Astrocyte of the hippocampus (primary cell): ENCODE measurements at regions not wholly inside any gene's neighbourhood (a gene's known extent, or its start where the extent isn't known, plus 50 kb on each side); places are given as distances from the start of the nearest gene placed in this dataset.
A peak's percentile ranks its signal among the peaks of the same experiment; 100 is the strongest.

Experiments used
- DNase-seq: peaks from one replicate; pipeline ENCODE4 v3.0.0; 2011; ENCODE audit warnings: low read depth, low spot score

- no peak for DNase-seq
These were observed 846.2 kb upstream of the API5 start for GRCh38 chr11:42465623-42466022.

DNA sequence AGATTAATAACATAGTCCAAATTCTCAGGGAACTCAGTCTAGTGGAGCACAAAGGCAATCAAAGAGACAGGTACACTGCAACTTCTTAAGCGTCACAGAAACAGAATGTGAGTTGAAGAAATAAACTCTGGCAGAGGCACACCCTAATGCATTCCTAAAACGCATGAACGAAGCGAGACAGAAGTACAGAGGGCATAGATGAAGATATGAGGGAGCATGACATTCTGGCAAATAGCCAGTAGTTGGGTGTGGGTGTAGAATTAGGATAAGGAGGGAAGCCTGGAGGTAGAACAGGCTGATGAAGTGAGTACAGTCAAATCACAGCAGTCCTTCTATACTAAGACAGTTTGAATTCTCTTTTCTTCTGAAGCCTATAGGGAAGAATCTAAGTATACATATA is 838.7 kb upstream of the API5 start:
- no peak for DNase-seq

DNA sequence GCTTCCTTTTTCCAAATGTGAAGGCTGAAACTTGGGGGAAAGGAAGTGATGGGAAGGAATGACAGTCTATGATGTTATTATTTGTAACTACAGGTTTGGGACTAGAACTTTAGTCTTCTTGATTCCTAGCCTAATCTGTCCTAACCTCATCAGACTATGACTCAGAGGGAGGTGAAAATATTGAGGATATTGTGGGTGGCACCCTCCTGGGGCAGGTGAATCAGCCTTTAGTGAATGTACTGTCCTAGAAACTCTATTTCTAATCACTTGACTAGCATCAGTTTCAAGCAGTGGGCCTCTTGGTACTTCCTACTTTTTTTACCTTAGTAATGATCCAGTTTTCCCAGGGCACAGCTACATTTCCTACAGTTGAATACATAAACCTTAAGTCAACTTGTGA is 829.0 kb upstream of the API5 start:
- DNase-seq, result no peak

- DNase-seq, result no peak
These were observed 821.3 kb upstream of the API5 start for GRCh38 chr11:42490506-42490905.

DNA sequence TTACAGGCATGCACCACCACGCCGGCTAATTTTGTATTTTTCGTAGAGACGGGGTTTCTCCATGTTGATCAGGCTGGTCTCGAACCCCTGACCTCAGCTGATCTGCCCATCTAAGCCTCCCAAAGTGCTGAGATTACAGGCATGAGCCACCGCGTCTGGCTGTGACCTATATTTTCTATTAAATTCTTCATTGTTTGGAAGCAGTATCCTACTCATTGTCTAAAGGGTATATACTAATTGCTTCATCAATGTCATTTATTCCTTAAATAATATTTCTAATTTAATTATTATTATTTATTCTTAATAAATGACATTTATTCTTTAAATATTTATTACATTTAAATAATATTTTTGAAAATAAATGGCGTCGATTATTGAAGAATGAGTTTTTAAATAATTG is 817.3 kb upstream of the API5 start:
- DNase-seq, result no peak

GRCh38 chr11:42498971-42499370 is 812.8 kb upstream of the API5 start:
- DNase-seq, result no peak

GRCh38 chr11:42502151-42502550 is 809.6 kb upstream of the API5 start:
- no peak for DNase-seq

GRCh38 chr11:42521994-42522393 is 789.8 kb upstream of the API5 start:
- DNase-seq, result no peak

DNA sequence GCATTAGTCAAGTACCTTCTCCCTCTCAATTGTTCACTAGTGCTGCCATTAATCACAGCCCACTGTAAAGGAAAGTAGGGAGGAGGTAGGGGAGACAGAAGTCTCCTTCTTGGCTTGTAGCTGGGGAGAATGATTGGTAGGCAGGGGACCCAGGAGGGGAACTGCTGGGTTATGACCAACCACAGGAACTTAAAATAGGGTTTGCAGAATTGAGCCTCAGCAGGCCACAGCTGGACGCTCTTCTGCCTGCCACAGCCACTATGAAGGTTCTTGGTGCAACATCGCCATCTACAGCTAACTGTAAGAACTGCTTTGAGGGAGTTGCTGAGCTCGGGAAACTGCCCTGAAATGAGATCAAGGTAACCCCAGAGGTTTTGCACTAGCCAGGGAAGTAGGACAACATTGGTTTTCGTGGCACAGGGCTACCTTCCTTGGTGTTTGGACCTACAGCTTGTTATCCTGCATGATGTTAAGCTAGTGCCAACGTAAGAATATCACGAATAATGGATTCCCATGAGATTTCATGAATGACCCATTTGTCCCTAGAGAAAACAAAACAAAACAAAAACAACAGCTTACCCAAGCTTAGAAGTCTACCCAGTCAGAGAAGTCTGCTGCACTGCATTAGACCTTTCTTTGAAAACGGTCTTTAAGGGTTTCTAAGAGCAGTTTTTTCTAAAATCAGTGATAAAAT is 787.1 kb upstream of the API5 start:
- DNase-seq, result peak; percentile 89

DNA sequence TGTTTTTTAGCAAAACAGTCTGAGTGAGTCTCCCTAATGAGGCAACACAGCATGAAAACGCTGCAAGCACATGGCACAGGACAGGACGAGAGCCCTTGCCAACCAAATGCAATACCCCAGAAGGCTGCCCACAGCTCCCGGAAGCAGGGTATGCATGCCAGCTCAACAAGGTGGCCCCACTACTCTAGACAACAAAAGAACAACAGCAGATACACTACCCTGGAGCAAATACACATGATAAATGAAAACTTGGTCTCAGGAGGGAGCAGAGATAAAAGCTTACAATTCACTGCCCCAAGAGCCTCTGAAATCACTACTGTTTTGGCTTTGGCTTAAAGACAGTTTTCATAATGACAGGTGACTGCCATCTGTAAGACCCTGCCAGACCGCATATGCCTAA is 785.4 kb upstream of the API5 start:
- DNase-seq, result peak; percentile 22

DNA sequence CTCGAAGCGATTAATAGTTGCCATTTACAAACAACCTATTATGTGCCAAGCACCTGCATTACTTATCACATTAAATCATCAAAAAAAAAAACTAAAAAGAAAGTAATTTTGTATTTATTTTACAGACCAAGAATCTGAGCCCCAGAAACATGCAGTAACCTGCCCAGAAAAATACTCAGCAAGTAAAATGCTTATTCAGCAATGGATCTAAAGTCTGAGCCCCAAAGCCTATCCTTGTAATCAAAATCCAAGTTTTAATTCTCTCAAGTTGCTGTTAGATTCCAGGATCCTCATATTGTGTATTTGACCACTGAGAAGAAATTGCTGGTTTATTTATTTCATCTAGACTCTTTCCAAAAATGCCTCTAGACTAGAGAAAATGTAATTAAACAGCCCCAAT is 783.3 kb upstream of the API5 start:
- DNase-seq, result no peak

DNA sequence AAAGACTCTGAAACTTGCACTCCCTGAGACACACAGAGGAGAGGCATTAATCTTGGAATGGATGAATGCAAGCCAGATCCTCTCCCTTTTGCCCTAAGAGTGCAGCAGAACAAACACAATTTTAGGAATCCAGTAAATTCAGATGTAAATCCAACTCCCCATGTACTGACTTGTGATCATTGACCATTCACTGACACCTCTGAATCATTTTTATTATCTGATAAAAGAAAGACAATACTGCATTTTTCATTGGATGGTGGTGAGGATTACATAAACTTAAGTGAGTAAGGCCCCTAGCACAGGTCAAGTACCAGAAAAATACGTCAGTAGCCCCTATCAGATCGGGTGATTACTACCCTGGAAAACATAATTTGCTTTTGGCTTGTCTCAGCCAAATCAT is 782.9 kb upstream of the API5 start:
- no peak for DNase-seq

GRCh38 chr11:42536611-42537360 is 775.0 kb upstream of the API5 start:
- DNase-seq, result no peak

DNA sequence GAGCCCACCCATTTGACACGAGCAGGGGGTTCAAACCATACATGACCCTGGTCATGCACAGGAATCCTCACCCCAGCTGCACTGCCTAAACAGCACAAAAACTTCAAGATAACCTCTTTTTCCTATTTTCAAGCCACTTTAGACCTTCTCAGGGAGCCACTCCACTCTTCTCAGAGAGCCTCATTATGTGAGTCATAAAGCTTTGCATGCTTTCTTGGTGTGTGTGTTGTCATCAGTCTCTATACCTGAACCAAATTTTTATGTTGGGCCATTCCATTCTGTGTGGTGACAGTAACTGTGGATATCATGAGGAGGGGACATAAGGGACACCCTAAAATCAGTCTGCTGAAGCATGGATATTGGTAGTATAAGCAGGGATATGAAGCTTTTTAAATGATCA is 769.5 kb upstream of the API5 start:
- no peak for DNase-seq

GRCh38 chr11:42543844-42544419 is 767.9 kb upstream of the API5 start:
- no peak for DNase-seq

DNA sequence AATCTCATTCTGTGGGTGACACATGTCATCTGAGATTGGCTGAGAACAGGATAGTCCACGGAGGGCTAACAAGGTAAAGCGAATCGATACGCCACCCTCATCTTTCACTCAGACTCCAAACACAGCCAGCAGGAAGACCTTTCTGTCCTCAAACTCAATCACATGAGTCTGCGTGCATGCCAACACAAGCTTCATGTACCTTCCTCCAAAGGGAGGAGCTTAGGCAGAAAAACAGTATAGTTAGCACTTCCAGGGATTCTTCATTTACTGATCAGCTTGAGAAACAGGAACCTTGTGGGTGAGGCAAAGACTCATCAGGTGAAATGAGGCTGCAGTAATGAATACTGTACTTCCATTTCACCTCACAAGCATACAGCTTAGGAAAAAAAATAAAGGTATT is 767.1 kb upstream of the API5 start:
- no peak for DNase-seq

GRCh38 chr11:42545954-42546353 is 765.8 kb upstream of the API5 start:
- no peak for DNase-seq

GRCh38 chr11:42552786-42553185 is 759.0 kb upstream of the API5 start:
- peak; percentile 5 for DNase-seq

DNA sequence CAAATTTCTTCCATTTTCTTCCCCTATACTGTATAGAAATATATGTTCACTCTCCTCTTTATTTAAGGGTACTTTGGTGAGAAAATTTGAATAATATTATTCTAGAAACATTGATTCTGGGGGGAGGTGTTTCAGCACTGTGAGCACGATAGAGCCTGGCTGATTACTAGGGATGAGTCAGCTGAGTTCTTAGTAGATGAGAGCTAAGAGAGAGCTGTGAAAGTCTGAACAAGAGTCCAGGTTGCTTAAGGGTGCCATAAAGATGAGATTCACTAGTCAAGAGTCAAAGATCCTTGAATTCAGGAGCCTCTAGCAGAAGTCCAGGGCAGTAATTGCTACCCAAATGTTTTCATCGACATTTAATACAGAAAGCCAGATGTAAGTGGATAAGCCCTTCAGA is 756.6 kb upstream of the API5 start:
- peak; percentile 6 for DNase-seq

GRCh38 chr11:42571131-42571877 is 740.5 kb upstream of the API5 start:
- DNase-seq, result no peak

- DNase-seq, result no peak
These were observed 739.8 kb upstream of the API5 start for GRCh38 chr11:42571878-42572610.

GRCh38 chr11:42576318-42576717 is 735.5 kb upstream of the API5 start:
- no peak for DNase-seq
